ENCODE measurements at regions not wholly inside any gene's neighbourhood (a gene's known extent, or its start where the extent isn't known, plus 50 kb on each side); places are given as distances from the start of the nearest gene placed in this dataset.

- no peak for DNase-seq (ENCODE audit: low spot score)
Observed at GRCh38 chr2:18831916-18832510, 242.6 kb upstream of the NT5C1B start.

- DNase-seq (ENCODE audit: low spot score), result no peak
Observed at GRCh38 chr2:18830962-18831361, 241.6 kb upstream of the NT5C1B start.

- DNase-seq (ENCODE audit: low spot score), result no peak
Observed at GRCh38 chr2:18829976-18830375, 240.6 kb upstream of the NT5C1B start.

GRCh38 chr2:18829251-18829902, 240.0 kb upstream of the NT5C1B start:
- peak; percentile 22 for DNase-seq (ENCODE audit: low spot score)

GRCh38 chr2:18828296-18828695, 238.9 kb upstream of the NT5C1B start:
- DNase-seq (ENCODE audit: low spot score), result no peak

- DNase-seq (ENCODE audit: low spot score), result no peak
Observed at GRCh38 chr2:18825838-18826237, 236.5 kb upstream of the NT5C1B start.

- no peak for DNase-seq (ENCODE audit: low spot score)
Observed at GRCh38 chr2:18824915-18825314, 235.5 kb upstream of the NT5C1B start.

GRCh38 chr2:18824325-18824790, 235.0 kb upstream of the NT5C1B start:
- peak; percentile 71 for DNase-seq (ENCODE audit: low spot score)

GRCh38 chr2:18821431-18821830, 232.1 kb upstream of the NT5C1B start:
- DNase-seq (ENCODE audit: low spot score), result no peak

- DNase-seq (ENCODE audit: low spot score), result no peak
Observed at GRCh38 chr2:18820966-18821365, 231.6 kb upstream of the NT5C1B start.

GRCh38 chr2:18819566-18819965, 230.2 kb upstream of the NT5C1B start:
- no peak for DNase-seq (ENCODE audit: low spot score)

GRCh38 chr2:18814387-18814786, 225.0 kb upstream of the NT5C1B start:
- DNase-seq (ENCODE audit: low spot score), result no peak

- DNase-seq (ENCODE audit: low spot score), result no peak
Observed at GRCh38 chr2:18804536-18804935, 215.2 kb upstream of the NT5C1B start.

GRCh38 chr2:18803141-18803939, 214.0 kb upstream of the NT5C1B start:
- no peak for DNase-seq (ENCODE audit: low spot score)

GRCh38 chr2:18800240-18800971, 211.0 kb upstream of the NT5C1B start:
- DNase-seq (ENCODE audit: low spot score), result no peak

- no peak for DNase-seq (ENCODE audit: low spot score)
Observed at GRCh38 chr2:18799397-18799796, 210.0 kb upstream of the NT5C1B start.

GRCh38 chr2:18797133-18797845, 207.9 kb upstream of the NT5C1B start:
- no peak for DNase-seq (ENCODE audit: low spot score)

- DNase-seq (ENCODE audit: low spot score), result no peak
Observed at GRCh38 chr2:18795906-18796305, 206.5 kb upstream of the NT5C1B start.

GRCh38 chr2:18792684-18793083, 203.3 kb upstream of the NT5C1B start:
- no peak for DNase-seq (ENCODE audit: low spot score)

GRCh38 chr2:18792226-18792629, 202.9 kb upstream of the NT5C1B start:
- DNase-seq (ENCODE audit: low spot score), result no peak

GRCh38 chr2:18791172-18791797, 201.9 kb upstream of the NT5C1B start:
- DNase-seq (ENCODE audit: low spot score), result no peak

Measured in HT-29 (cell line).